ENCODE measurements at regions not wholly inside any gene's neighbourhood (a gene's known extent, or its start where the extent isn't known, plus 50 kb on each side); places are given as distances from the start of the nearest gene placed in this dataset.

- TF ChIP-seq ZNF600 (tag by site-specific recombination; IDR thresholded peaks at IDR 0.05) = no peak
- TF ChIP-seq GLI4 (tag by site-specific recombination; IDR thresholded peaks at IDR 0.05) = no peak
- TF ChIP-seq REST (tag by site-specific recombination; IDR thresholded peaks at IDR 0.05) = no peak
- TF ChIP-seq CTCF (tag by site-specific recombination; IDR thresholded peaks at IDR 0.05) = no peak
- no peak for TF ChIP-seq ZNF580 (tag by site-specific recombination; IDR thresholded peaks at IDR 0.05)
- no peak for TF ChIP-seq KLF16 (tag by site-specific recombination; IDR thresholded peaks at IDR 0.05)
- TF ChIP-seq ZNF335 (tag by site-specific recombination; conservative IDR thresholded peaks at IDR 0.05) = no peak
- TF ChIP-seq ZNF692 (tag by site-specific recombination; IDR thresholded peaks at IDR 0.05) = no peak
- TF ChIP-seq KLF9 (tag by site-specific recombination; IDR thresholded peaks at IDR 0.05; ENCODE audit: low read depth) = no peak
- TF ChIP-seq ZNF510 (tag by site-specific recombination; IDR thresholded peaks at IDR 0.05; ENCODE audit: insufficient replicate concordance) = no peak
- TF ChIP-seq ZNF768 (tag by site-specific recombination; IDR thresholded peaks at IDR 0.05) = no peak
Observed at GRCh38 chr6:82818727-82819126, 246.9 kb downstream of the UBE3D start.

All from HEK293 (cell line).